ENCODE measurements at regions not wholly inside any gene's neighbourhood (a gene's known extent, or its start where the extent isn't known, plus 50 kb on each side); places are given as distances from the start of the nearest gene placed in this dataset.

DNA sequence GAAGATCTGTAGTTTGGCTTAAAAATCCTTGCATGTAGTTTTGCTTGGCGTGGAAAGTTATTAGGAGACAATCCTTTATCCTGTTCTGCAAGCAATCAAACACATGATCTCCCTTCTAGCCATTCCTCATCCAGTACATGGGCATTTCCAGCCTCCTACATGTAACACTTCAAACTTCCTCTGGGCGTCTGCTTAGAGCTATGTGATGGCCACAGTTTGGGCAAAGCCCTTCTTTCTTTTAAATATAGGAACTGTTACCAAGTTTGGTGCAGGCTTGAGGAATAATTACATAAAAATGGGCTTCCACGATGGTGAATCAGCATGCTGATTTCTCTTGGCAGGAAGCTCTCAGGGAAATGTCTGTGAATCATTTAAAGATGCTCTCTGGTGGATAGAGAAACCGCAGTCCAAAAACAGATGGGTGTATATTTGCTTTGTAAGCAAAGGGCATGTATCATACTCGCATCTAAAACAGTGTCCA, 176.9 kb upstream of the FMN2 start:
- Mint-ChIP-seq H3K36me3 (ENCODE audit: insufficient read depth) (no peaks in the 10 kb centered on the region), H3K4me1 (ENCODE audit: low read depth) (peaks cover 12% of the 10 kb centered on the region), H3K27ac (no peak overlapping the region), H3K27me3 (peaks cover 11% of the 10 kb centered on the region), H3K4me3 (ENCODE audit: low read depth) (no peak overlapping the region), H3K9me3 (ENCODE audit: low read depth) (no peaks in the 10 kb centered on the region)
- no peak for DNase-seq (ENCODE audit: low spot score, unreplicated experiment)
- TF ChIP-seq, protein P1, sequence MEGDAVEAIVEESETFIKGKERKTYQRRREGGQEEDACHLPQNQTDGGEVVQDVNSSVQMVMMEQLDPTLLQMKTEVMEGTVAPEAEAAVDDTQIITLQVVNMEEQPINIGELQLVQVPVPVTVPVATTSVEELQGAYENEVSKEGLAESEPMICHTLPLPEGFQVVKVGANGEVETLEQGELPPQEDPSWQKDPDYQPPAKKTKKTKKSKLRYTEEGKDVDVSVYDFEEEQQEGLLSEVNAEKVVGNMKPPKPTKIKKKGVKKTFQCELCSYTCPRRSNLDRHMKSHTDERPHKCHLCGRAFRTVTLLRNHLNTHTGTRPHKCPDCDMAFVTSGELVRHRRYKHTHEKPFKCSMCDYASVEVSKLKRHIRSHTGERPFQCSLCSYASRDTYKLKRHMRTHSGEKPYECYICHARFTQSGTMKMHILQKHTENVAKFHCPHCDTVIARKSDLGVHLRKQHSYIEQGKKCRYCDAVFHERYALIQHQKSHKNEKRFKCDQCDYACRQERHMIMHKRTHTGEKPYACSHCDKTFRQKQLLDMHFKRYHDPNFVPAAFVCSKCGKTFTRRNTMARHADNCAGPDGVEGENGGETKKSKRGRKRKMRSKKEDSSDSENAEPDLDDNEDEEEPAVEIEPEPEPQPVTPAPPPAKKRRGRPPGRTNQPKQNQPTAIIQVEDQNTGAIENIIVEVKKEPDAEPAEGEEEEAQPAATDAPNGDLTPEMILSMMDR (IDR thresholded peaks at IDR 0.05; ENCODE audit: unreplicated experiment) = no peak

DNA sequence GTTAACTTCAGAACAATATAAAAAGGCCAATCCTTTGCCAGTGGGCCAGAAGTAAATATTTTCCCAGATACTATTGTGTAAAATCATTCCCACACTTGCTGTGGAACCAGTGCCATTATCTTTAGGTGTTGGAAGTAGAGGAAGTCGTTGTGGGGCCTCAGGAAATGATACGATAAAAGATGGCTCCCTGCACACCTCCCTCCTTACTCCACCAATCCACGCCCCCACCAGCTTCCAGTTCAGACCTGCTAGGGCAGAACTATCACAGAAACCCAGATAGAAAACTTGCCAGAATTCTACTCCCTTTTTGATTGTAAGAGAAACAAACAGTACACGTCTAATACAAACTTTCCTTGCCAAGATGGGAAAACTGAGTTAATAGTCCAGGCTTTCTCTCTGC, 173.0 kb upstream of the FMN2 start:
- peaks cover 12% of the 10 kb centered on the region for H3K27me3 Mint-ChIP-seq
- H3K9me3 Mint-ChIP-seq (ENCODE audit: low read depth) = peaks cover 4% of the 10 kb centered on the region
- H3K36me3 Mint-ChIP-seq (ENCODE audit: insufficient read depth) = no peaks in the 10 kb centered on the region
- no peak for DNase-seq (ENCODE audit: low spot score, unreplicated experiment)
- peak overlapping the region; percentile 89 for H3K27ac Mint-ChIP-seq
- peaks cover 10% of the 10 kb centered on the region for H3K4me1 Mint-ChIP-seq (ENCODE audit: low read depth)
- H3K4me3 Mint-ChIP-seq (ENCODE audit: low read depth) = no peak overlapping the region
- TF ChIP-seq, protein P1 (IDR thresholded peaks at IDR 0.05; ENCODE audit: unreplicated experiment) = no peak

DNA sequence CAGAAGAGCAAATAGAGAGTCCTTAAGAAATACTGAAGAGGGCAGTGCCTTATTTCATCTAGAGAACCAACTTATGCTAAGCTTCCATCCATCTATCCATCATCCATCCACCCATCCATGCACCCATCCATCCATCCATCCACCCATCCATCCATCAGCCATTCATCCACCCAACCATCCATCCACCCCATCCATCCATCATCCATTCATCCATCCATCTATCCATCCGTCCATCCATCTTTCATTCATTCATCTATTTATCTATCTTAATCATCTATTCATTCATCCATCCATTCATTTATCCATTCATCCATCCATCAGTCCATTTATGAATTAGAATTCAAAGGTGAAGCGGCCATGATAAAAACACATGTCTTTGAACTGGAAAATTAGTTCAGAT, 171.5 kb upstream of the FMN2 start:
- Mint-ChIP-seq H3K4me3 (ENCODE audit: low read depth) (no peak overlapping the region), H3K4me1 (ENCODE audit: low read depth) (peaks cover 10% of the 10 kb centered on the region), H3K36me3 (ENCODE audit: insufficient read depth) (no peaks in the 10 kb centered on the region), H3K27ac (no peak overlapping the region), H3K27me3 (peaks cover 12% of the 10 kb centered on the region), H3K9me3 (ENCODE audit: low read depth) (peaks cover 4% of the 10 kb centered on the region)
- no peak for DNase-seq (ENCODE audit: low spot score, unreplicated experiment)
- TF ChIP-seq, protein P1 (IDR thresholded peaks at IDR 0.05; ENCODE audit: unreplicated experiment) = no peak

DNA sequence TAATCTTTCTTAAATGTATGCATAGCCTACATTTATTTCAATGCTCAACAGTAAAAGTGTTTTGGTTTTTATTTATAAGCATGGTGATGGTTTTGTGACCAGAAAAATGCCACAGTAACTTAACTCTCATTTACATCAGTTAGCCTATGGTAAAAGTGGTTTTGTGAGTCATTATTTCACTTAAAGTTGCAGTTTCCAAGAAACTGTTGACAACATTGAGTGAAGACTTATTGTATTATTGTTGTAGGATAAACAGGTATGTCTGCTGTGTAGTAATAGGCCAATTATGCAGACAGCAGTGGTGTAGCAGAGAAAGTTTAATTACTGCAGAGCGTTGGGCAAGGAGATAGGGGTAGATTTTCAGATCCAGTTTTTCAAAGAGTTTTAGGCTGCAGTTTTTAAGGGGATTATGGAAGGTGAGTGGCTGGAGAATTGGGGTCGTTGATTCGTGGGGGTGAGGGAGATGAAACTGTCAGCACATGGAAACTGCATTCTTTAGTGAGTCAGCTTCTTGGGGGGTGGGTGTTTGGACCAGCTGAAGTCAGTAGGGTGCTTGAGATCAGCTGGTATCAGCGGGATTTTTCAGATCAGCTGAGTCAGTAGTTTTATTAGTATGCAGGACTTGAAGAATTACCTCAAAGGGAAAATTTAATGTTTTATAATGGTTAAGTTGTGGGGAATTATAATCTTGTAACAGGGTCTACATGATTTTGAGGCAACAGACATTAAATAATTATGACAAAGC, 168.7 kb upstream of the FMN2 start:
- Mint-ChIP-seq H3K36me3 (ENCODE audit: insufficient read depth) (no peaks in the 10 kb centered on the region), H3K4me1 (ENCODE audit: low read depth) (peaks cover 9% of the 10 kb centered on the region), H3K4me3 (ENCODE audit: low read depth) (no peak overlapping the region), H3K27me3 (peaks cover 8% of the 10 kb centered on the region), H3K27ac (no peak overlapping the region), H3K9me3 (ENCODE audit: low read depth) (peaks cover 4% of the 10 kb centered on the region)
- no peak for DNase-seq (ENCODE audit: low spot score, unreplicated experiment)
- TF ChIP-seq, protein P1 (IDR thresholded peaks at IDR 0.05; ENCODE audit: unreplicated experiment) = no peak

DNA sequence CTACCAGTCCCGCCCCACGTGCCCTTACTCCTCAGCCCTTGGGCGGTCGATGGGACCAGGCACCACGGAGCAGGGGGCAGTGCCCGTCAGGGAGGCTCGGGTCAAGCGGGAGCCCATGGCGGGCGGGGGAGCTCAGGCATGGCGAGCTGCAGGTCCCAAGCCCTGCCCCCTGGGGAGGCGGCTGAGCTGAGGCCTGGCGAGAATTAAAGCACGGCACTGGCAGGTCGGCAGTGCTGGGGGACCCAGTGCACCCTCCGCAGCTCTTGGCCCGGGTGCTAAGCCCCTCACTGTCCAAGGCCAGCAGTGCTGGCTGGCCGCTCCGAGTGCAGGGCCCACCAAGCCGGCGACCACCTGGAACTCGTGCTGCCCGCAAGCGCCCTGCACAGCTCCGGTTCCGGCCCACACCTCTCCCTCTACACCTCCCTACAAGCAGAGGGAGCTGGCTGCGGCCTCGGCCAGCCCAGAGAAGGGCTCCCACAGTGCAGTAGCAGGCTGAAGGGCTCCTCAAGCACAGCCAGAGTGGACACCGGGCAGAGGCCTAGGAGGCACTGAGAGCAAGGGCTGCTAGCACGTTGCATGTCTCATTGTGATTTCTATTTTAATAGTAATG, 166.8 kb upstream of the FMN2 start:
- peaks cover 4% of the 10 kb centered on the region for H3K9me3 Mint-ChIP-seq (ENCODE audit: low read depth)
- DNase-seq (ENCODE audit: low spot score, unreplicated experiment) = no peak
- H3K4me3 Mint-ChIP-seq (ENCODE audit: low read depth) = no peak overlapping the region
- peaks cover 8% of the 10 kb centered on the region for H3K27me3 Mint-ChIP-seq
- H3K4me1 Mint-ChIP-seq (ENCODE audit: low read depth) = no peaks in the 10 kb centered on the region
- no peaks in the 10 kb centered on the region for H3K36me3 Mint-ChIP-seq (ENCODE audit: insufficient read depth)
- H3K27ac Mint-ChIP-seq = no peak overlapping the region
- TF ChIP-seq, protein P1 (IDR thresholded peaks at IDR 0.05; ENCODE audit: unreplicated experiment) = no peak
